ENCODE measurements at regions not wholly inside any gene's neighbourhood (a gene's known extent, or its start where the extent isn't known, plus 50 kb on each side); places are given as distances from the start of the nearest gene placed in this dataset.

DNA sequence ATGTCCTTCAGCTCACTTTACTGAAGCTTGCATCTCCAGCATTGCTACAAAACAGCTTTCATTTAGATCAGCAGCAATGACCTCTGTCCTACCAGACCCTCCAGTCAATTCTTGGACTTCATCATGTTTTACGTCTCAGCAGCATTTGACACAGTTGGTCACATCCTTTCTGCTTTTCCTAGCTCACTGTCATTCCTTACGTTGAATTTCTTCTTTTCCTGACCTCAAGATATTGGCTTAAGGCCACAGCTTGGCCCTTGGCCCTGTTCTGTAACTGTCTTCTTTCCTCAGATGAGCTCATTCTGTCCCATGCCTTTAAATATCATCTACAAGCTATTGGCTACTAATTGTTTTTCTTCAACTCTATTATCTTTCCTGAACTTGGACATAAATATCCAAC, 576.2 kb upstream of the KCNMB2 start:
- TF ChIP-seq POLR2A (IDR thresholded peaks at IDR 0.05): no peak
- TF ChIP-seq, protein P1, sequence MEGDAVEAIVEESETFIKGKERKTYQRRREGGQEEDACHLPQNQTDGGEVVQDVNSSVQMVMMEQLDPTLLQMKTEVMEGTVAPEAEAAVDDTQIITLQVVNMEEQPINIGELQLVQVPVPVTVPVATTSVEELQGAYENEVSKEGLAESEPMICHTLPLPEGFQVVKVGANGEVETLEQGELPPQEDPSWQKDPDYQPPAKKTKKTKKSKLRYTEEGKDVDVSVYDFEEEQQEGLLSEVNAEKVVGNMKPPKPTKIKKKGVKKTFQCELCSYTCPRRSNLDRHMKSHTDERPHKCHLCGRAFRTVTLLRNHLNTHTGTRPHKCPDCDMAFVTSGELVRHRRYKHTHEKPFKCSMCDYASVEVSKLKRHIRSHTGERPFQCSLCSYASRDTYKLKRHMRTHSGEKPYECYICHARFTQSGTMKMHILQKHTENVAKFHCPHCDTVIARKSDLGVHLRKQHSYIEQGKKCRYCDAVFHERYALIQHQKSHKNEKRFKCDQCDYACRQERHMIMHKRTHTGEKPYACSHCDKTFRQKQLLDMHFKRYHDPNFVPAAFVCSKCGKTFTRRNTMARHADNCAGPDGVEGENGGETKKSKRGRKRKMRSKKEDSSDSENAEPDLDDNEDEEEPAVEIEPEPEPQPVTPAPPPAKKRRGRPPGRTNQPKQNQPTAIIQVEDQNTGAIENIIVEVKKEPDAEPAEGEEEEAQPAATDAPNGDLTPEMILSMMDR (IDR thresholded peaks at IDR 0.05 in 4 of 5, conservative IDR thresholded peaks at IDR 0.05 in 1 of 5): no peak
